A673 (cell line): ENCODE measurements at regions not wholly inside any gene's neighbourhood (a gene's known extent, or its start where the extent isn't known, plus 50 kb on each side); places are given as distances from the start of the nearest gene placed in this dataset.

ENCODE experiments used
- EZH2 ChIP-seq: fragments of 200-600 bp; sonication (generic); IDR thresholded peaks from 2 replicates; pipeline ENCODE4 v1.6.1; 2017; ENCODE audit warnings: borderline replicate concordance, low read depth, mild to moderate bottlenecking, mixed read lengths, antibody characterized with exemption, low read length; ENCODE audit not compliant: poor library complexity, severe bottlenecking
- TF ChIP-seq, protein P1 (sequence below): fragments of 300-800, 200-600 bp; sonication (generic); conservative IDR thresholded peaks from 2 replicates; pipeline ENCODE4 v1.5.1; 2017; ENCODE audit warnings: low read depth, mild to moderate bottlenecking, antibody characterized with exemption, low read length, moderate library complexity, mixed read lengths

- no peak for TF ChIP-seq EZH2
- TF ChIP-seq, protein P1, sequence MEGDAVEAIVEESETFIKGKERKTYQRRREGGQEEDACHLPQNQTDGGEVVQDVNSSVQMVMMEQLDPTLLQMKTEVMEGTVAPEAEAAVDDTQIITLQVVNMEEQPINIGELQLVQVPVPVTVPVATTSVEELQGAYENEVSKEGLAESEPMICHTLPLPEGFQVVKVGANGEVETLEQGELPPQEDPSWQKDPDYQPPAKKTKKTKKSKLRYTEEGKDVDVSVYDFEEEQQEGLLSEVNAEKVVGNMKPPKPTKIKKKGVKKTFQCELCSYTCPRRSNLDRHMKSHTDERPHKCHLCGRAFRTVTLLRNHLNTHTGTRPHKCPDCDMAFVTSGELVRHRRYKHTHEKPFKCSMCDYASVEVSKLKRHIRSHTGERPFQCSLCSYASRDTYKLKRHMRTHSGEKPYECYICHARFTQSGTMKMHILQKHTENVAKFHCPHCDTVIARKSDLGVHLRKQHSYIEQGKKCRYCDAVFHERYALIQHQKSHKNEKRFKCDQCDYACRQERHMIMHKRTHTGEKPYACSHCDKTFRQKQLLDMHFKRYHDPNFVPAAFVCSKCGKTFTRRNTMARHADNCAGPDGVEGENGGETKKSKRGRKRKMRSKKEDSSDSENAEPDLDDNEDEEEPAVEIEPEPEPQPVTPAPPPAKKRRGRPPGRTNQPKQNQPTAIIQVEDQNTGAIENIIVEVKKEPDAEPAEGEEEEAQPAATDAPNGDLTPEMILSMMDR, result no peak
Measured at GRCh38 chr5:158123595-158123994, 264.6 kb upstream of the CLINT1 start.
